GM19240 (cell line): ENCODE measurements at regions not wholly inside any gene's neighbourhood (a gene's known extent, or its start where the extent isn't known, plus 50 kb on each side); places are given as distances from the start of the nearest gene placed in this dataset.

Experiments
- DNase-seq: peaks from one replicate; pipeline ENCODE4 v3.0.0; 2011; ENCODE audit warnings: low spot score; ENCODE audit not compliant: insufficient read length

GRCh38 chr5:4911646-4912403, 228.3 kb upstream of the ADAMTS16 start:
- DNase-seq: no peak

GRCh38 chr5:4921929-4922328, 218.2 kb upstream of the ADAMTS16 start:
- no peak for DNase-seq

GRCh38 chr5:4924577-4924976, 215.6 kb upstream of the ADAMTS16 start:
- no peak for DNase-seq

GRCh38 chr5:4927097-4927496, 213.0 kb upstream of the ADAMTS16 start:
- DNase-seq: no peak

- no peak for DNase-seq
Observed at GRCh38 chr5:4928409-4928808, 211.7 kb upstream of the ADAMTS16 start.

- DNase-seq: no peak
Observed at GRCh38 chr5:4929092-4929655, 211.0 kb upstream of the ADAMTS16 start.

- DNase-seq: no peak
Observed at GRCh38 chr5:4939042-4939781, 200.9 kb upstream of the ADAMTS16 start.

GRCh38 chr5:4941161-4941560, 199.0 kb upstream of the ADAMTS16 start:
- no peak for DNase-seq

- no peak for DNase-seq
Observed at GRCh38 chr5:4941957-4942830, 197.9 kb upstream of the ADAMTS16 start.

GRCh38 chr5:4942831-4943178, 197.3 kb upstream of the ADAMTS16 start:
- DNase-seq: no peak

GRCh38 chr5:4945296-4945695, 194.8 kb upstream of the ADAMTS16 start:
- no peak for DNase-seq

GRCh38 chr5:4947106-4947505, 193.0 kb upstream of the ADAMTS16 start:
- no peak for DNase-seq

- DNase-seq: no peak
Observed at GRCh38 chr5:4947893-4948536, 192.1 kb upstream of the ADAMTS16 start.

- no peak for DNase-seq
Observed at GRCh38 chr5:4949108-4949507, 191.0 kb upstream of the ADAMTS16 start.

- no peak for DNase-seq
Observed at GRCh38 chr5:4953576-4953975, 186.6 kb upstream of the ADAMTS16 start.

GRCh38 chr5:4954048-4954447, 186.1 kb upstream of the ADAMTS16 start:
- no peak for DNase-seq

- no peak for DNase-seq
Observed at GRCh38 chr5:4963265-4963664, 176.9 kb upstream of the ADAMTS16 start.

GRCh38 chr5:4969351-4969750, 170.8 kb upstream of the ADAMTS16 start:
- DNase-seq: no peak

GRCh38 chr5:4970171-4970570, 170.0 kb upstream of the ADAMTS16 start:
- no peak for DNase-seq

- no peak for DNase-seq
Observed at GRCh38 chr5:4976902-4977301, 163.2 kb upstream of the ADAMTS16 start.

GRCh38 chr5:4977416-4978110, 162.6 kb upstream of the ADAMTS16 start:
- no peak for DNase-seq
